ENCODE measurements at regions not wholly inside any gene's neighbourhood (a gene's known extent, or its start where the extent isn't known, plus 50 kb on each side); places are given as distances from the start of the nearest gene placed in this dataset.

DNA sequence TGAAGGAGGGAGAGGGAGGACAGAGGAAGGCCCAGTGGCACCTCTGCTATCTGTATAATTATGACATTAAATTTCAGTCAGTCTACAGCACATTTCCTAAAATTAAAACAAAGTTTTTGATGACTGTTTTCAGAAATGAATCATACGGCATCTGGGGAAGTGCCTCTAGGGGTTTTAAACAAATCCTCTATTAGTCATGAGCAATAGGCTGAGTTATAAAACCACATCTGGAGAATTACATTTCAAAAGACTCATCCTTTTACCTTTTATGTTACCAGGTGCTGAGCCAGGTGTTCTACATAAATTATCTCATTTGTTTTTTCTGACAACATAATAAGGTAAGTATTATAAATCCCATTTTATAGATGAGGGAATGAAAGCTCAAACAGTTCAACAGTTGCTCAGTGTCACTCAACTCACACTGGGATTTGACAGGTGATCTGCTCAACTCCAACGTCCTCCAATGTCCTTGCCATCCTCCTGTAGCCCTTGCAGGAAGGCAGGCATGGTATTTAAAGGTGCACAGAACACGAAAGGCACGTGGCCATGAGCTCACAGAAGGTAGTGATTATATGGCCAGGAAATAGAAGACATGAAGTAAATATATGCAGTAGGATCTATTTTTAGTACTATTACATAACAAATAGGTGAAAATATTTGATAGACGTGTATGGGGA is 184.2 kb upstream of the MAN1A1 start:
- Histone ChIP-seq H4K8ac (ENCODE audit: low read depth in 2 of 2, low read length in 2 of 2) (peak overlapping the region in 1 of 2 experiments; percentile 64; a peak in 1 of 4 replicates), H3K9ac (ENCODE audit: low read depth, low read length) (no peak overlapping the region), H3K36me3 (ENCODE audit: control insufficient read depth, insufficient read depth, low read length) (no peaks in the 10 kb centered on the region), H2BK5ac (ENCODE audit: low read depth, low read length, poor library complexity, severe bottlenecking) (peak overlapping the region; percentile 38), H2BK15ac (ENCODE audit: low read depth, low read length) (peak overlapping the region; percentile 88; the same call in 2 of the 3 replicates), H3K4ac (ENCODE audit: low read depth, low read length) (peak overlapping the region; percentile 55; the same call in 1 of the 2 replicates), H3K27ac (ENCODE audit: insufficient read depth, low read length) (no peak overlapping the region), H3K27me3 (ENCODE audit: control insufficient read depth, insufficient read depth, low read length) (no peaks in the 10 kb centered on the region; the same call in 1 of the 2 replicates), H2AFZ (replicated peaks; ENCODE audit: low read length, poor library complexity) (no peak overlapping the region), H4K20me1 (ENCODE audit: insufficient read depth, low read length) (no peaks in the 10 kb centered on the region), H3K18ac (ENCODE audit: low read depth, low read length) (peak overlapping the region; percentile 94), H3K14ac (replicated peaks; ENCODE audit: low read depth, low read length) (no peak overlapping the region), H3K79me1 (ENCODE audit: low read depth in 1 of 2, low read length in 2 of 2) (no peaks in the 10 kb centered on the region), H3K9me3 (ENCODE audit: control insufficient read depth, insufficient read depth, low read length) (no peaks in the 10 kb centered on the region), H3K56ac (ENCODE audit: extremely low read depth, insufficient read depth, low read length) (no peak overlapping the region), H2BK120ac (ENCODE audit: low read depth, low read length) (peak overlapping the region; percentile 38), H3K4me2 (ENCODE audit: low read depth, low read length) (peak overlapping the region; percentile 58; the same call in 1 of the 2 replicates), H3K4me1 (ENCODE audit: control insufficient read depth, insufficient read depth, low read length) (peaks cover 2% of the 10 kb centered on the region), H3K9me1 (ENCODE audit: insufficient read depth, low read length) (peaks cover 3% of the 10 kb centered on the region), H3K23ac (ENCODE audit: low read depth, low read length) (no peak overlapping the region), H3K4me3 (ENCODE audit: insufficient read depth, low read depth, low read length) (no peak overlapping the region), H2BK20ac (ENCODE audit: low read depth, low read length) (0 out of 2 replicates have a peak overlapping the region, but pooled peaks have one; percentile 36), H2AK5ac (ENCODE audit: low read depth, low read length) (peak overlapping the region; percentile 88), H2AK9ac (replicated peaks; ENCODE audit: low read depth, low read length, poor library complexity) (no peak overlapping the region), H4K5ac (ENCODE audit: low read depth, low read length) (0 out of 2 replicates have a peak overlapping the region, but pooled peaks have one; percentile 44), H4K91ac (ENCODE audit: insufficient read depth, low read depth, low read length) (peak overlapping the region; percentile 48)
- dilution Hi-C loops (cut with HindIII; ENCODE audit: low sequenced_read_pairs, unreplicated experiment): no loop called here
- DNase-seq (peak; percentile 82), ATAC-seq (ENCODE audit: low read depth) (peak; percentile 94)
- BruUV-seq (replicated peaks): no TSS peak
- ChIA-PET CTCF (no interaction called here), POLR2A (ENCODE audit: unreplicated experiment) (no interaction called here)
- intact Hi-C loops (cut with micrococcal nuclease): no loop called here
- in situ Hi-C loops (cut with MboI; ENCODE audit: low sequenced_read_pairs): no loop called here
- TF ChIP-seq FOS (IDR thresholded peaks at IDR 0.05; ENCODE audit: low read depth, low read length) (peak; percentile 90), MXI1 (IDR thresholded peaks at IDR 0.05; ENCODE audit: borderline replicate concordance, low read depth, low read length) (no peak), BHLHE40 (IDR thresholded peaks at IDR 0.05; ENCODE audit: low read depth, low read length) (peak; percentile 37; the same call in 1 of the 2 replicates), CHD1 (IDR thresholded peaks at IDR 0.05; ENCODE audit: low read depth, low read length) (no peak), NFE2L2 (IDR thresholded peaks at IDR 0.05; ENCODE audit: low read depth, low read length) (no peak)
- TF ChIP-seq, protein P1, sequence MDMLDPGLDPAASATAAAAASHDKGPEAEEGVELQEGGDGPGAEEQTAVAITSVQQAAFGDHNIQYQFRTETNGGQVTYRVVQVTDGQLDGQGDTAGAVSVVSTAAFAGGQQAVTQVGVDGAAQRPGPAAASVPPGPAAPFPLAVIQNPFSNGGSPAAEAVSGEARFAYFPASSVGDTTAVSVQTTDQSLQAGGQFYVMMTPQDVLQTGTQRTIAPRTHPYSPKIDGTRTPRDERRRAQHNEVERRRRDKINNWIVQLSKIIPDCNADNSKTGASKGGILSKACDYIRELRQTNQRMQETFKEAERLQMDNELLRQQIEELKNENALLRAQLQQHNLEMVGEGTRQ (IDR thresholded peaks at IDR 0.05; ENCODE audit: low read depth, low read length): no peak
- TF ChIP-seq, protein P2, sequence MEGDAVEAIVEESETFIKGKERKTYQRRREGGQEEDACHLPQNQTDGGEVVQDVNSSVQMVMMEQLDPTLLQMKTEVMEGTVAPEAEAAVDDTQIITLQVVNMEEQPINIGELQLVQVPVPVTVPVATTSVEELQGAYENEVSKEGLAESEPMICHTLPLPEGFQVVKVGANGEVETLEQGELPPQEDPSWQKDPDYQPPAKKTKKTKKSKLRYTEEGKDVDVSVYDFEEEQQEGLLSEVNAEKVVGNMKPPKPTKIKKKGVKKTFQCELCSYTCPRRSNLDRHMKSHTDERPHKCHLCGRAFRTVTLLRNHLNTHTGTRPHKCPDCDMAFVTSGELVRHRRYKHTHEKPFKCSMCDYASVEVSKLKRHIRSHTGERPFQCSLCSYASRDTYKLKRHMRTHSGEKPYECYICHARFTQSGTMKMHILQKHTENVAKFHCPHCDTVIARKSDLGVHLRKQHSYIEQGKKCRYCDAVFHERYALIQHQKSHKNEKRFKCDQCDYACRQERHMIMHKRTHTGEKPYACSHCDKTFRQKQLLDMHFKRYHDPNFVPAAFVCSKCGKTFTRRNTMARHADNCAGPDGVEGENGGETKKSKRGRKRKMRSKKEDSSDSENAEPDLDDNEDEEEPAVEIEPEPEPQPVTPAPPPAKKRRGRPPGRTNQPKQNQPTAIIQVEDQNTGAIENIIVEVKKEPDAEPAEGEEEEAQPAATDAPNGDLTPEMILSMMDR (conservative IDR thresholded peaks at IDR 0.05; ENCODE audit: low read depth, low read length): no peak
- no CpG with 5 or more reads among the region's 5 CpGs for WGBS, 2 experiments (ENCODE audit: extremely low coverage in 2 of 2, insufficient read length in 1 of 2)

Measured in IMR-90 (cell line).